NT2/D1 (cell line): ENCODE measurements at regions not wholly inside any gene's neighbourhood (a gene's known extent, or its start where the extent isn't known, plus 50 kb on each side); places are given as distances from the start of the nearest gene placed in this dataset.

Experiments used
- DNase-seq: peaks from one replicate; pipeline ENCODE4 v3.0.0-alpha.2; 2011; ENCODE audit warnings: low read depth, low spot score
- H3K27me3 ChIP-seq: 2 replicates; pipeline ENCODE4 v1.6.0; 2011; ENCODE audit warnings: mild to moderate bottlenecking; ENCODE audit not compliant: insufficient read length, insufficient read depth
- H3K36me3 ChIP-seq: 2 replicates; pipeline ENCODE4 v1.6.1; 2011; ENCODE audit warnings: mild to moderate bottlenecking, low read length, mixed read lengths; ENCODE audit not compliant: insufficient read depth, insufficient read length
- H3K4me1 ChIP-seq: 2 replicates; pipeline ENCODE4 v1.5.1; 2011; ENCODE audit not compliant: insufficient read depth, insufficient read length
- H3K4me3 ChIP-seq: 2 replicates; pipeline ENCODE4 v1.5.1; 2011; ENCODE audit warnings: low read depth; ENCODE audit not compliant: insufficient read length
- H3K9ac ChIP-seq: 2 replicates; pipeline ENCODE4 v1.6.0; 2011; ENCODE audit warnings: low read depth; ENCODE audit not compliant: insufficient read length
- H3K9me3 ChIP-seq: 2 replicates; pipeline ENCODE4 v1.5.1; 2011; ENCODE audit warnings: mild to moderate bottlenecking, low read length; ENCODE audit not compliant: insufficient read depth
- SUZ12 ChIP-seq: IDR thresholded peaks from 2 replicates; pipeline ENCODE4 v1.6.1; 2011; ENCODE audit not compliant: insufficient read length, insufficient read depth; ENCODE audit errors: extremely low read depth
- YY1 ChIP-seq: IDR thresholded peaks from 2 replicates; pipeline ENCODE4 v1.6.1; 2011; ENCODE audit not compliant: insufficient read length, insufficient read depth
- ZNF274 ChIP-seq: IDR thresholded peaks from 2 replicates; pipeline ENCODE4 v1.6.1; 2011; ENCODE audit warnings: mild to moderate bottlenecking, low read depth, low read length

DNA sequence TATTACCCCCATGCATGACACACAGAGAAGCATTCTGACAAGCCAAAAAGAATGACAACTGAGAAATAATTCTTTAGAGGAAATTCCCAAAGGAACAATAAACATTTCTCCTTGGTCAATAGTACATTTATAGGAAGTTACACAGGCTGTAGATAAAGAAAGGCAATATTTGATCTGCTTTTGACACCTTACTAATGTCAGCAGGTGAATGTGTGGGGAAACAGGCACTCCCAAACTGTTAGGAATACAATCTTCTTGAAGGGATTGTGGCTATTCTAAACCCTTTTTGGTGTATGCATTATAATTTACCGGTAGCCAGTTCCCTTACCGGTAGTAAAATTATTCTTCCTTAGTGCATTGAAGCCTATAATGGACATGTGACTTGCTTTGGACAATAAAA lies 116.1 kb upstream of the FTMT start:
- Histone ChIP-seq H3K9me3 (no peaks in the 10 kb centered on the region), H3K27me3 (no peaks in the 10 kb centered on the region), H3K36me3 (no peaks in the 10 kb centered on the region), H3K4me3 (no peak overlapping the region), H3K9ac (no peak overlapping the region), H3K4me1 (no peaks in the 10 kb centered on the region)
- DNase-seq = no peak
- no peak for TF ChIP-seq SUZ12
- TF ChIP-seq ZNF274 = no peak
- TF ChIP-seq YY1 = no peak

DNA sequence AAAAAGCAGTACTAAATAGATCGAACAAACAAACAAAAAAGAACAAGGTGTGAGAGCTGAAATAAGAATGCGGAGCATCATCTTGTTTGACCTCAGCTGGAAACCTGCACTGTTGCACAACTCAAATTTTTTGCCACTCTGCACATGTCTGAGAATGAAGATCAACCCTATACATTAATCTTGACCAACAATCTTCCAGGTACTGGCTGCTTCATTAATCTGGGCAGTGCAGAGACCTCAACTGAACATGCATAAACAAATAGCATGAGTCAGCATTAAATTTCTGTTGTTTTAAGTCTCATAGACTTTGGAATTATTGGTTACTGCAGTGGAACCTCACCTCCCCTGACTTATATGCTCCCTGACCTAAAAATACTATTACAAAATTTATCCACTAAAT lies 114.6 kb upstream of the FTMT start:
- no peaks in the 10 kb centered on the region for H3K4me1 ChIP-seq
- TF ChIP-seq YY1 = no peak
- no peak for TF ChIP-seq ZNF274
- no peak for TF ChIP-seq SUZ12
- no peaks in the 10 kb centered on the region for H3K27me3 ChIP-seq
- H3K4me3 ChIP-seq = no peak overlapping the region
- no peaks in the 10 kb centered on the region for H3K9me3 ChIP-seq
- DNase-seq = no peak
- no peak overlapping the region for H3K9ac ChIP-seq
- no peaks in the 10 kb centered on the region for H3K36me3 ChIP-seq

DNA sequence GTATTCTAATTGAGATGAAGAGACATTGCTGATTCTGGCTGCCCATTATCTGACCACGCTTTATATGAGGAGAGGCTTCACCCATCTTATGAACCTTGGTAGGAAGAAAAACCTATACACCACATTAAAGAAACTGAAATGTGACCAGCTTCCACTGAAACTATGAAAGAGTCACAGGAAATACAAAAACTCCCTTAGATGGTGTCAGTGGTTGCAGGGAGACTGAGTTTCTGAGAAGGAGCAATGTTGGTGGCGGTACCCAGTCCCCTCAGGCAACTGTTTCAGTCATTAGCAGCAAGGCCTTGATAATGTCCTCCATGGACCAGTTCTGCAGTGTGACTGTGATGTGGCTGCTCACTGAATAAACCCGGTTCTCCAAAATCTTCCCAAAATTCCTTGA lies 110.5 kb upstream of the FTMT start:
- no peak for DNase-seq
- TF ChIP-seq ZNF274 = no peak
- Histone ChIP-seq H3K4me3 (no peak overlapping the region), H3K9me3 (no peaks in the 10 kb centered on the region), H3K27me3 (no peaks in the 10 kb centered on the region), H3K4me1 (no peaks in the 10 kb centered on the region), H3K36me3 (no peaks in the 10 kb centered on the region), H3K9ac (no peak overlapping the region)

DNA sequence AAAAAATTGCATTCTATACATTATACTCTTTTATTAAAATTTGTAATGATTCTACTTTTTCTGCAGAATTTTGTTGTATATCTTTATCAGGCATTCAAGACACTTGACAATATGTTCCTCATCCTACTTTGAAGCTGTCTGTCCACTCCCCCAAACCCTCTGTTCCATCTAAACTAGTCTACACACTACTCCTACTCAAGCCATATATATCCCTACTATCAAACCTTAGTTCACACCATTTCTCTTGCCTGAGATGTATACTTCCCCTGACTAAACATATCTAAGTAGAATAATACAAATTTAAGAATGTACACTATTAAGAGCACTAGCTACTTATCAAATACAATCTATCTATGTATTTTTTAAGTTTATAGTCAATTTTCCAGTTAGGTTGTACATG lies 107.1 kb upstream of the FTMT start:
- no peak for DNase-seq
- no peaks in the 10 kb centered on the region for H3K36me3 ChIP-seq
- H3K9ac ChIP-seq = no peak overlapping the region
- H3K4me1 ChIP-seq = no peaks in the 10 kb centered on the region
- H3K27me3 ChIP-seq = no peaks in the 10 kb centered on the region
- H3K4me3 ChIP-seq = no peak overlapping the region
- TF ChIP-seq YY1 = no peak
- TF ChIP-seq ZNF274 = no peak
- no peak for TF ChIP-seq SUZ12
- H3K9me3 ChIP-seq = no peaks in the 10 kb centered on the region

DNA sequence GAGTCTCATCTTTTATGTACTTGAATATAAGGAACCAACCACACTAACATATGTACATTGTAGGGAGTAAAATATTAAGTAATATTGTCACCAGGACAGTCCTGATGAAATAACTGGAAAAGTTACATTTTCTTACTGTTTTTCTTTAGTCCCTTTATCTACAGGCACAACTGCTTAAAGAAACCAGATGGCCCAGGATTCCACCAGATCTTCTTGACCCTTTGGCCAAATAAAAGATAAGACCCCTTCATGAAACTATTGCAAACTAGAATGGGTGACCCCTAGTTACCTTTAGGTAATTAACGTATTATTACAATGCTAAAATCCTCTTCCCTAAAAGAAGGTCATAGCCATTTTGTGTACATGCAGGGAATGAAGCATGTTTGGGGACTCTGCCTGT lies 106.3 kb upstream of the FTMT start:
- no peak for DNase-seq
- TF ChIP-seq SUZ12 = no peak
- no peak for TF ChIP-seq YY1
- TF ChIP-seq ZNF274 = no peak
- Histone ChIP-seq H3K4me3 (no peak overlapping the region), H3K27me3 (no peaks in the 10 kb centered on the region), H3K9me3 (no peaks in the 10 kb centered on the region), H3K9ac (no peak overlapping the region), H3K4me1 (no peaks in the 10 kb centered on the region), H3K36me3 (no peaks in the 10 kb centered on the region)

DNA sequence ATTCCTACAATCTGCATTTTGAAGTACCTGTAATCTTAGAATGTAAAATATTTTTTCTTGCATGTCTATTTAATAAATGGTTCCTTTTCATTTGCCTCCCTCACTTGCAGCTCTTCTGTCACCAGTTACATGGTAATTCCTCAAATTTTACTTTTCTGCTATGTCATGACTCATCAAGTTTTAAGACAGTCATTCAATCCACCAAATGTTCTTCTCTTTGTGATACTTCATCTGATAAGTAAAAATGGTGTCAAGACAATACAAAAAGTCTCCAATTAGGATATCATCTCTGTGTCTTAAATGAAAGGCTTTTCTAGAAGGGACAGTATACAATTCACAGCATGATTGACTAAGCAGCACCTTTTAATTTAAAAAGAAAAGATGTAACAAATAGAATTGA lies 104.9 kb upstream of the FTMT start:
- DNase-seq = no peak
- no peak overlapping the region for H3K4me3 ChIP-seq
- no peaks in the 10 kb centered on the region for H3K27me3 ChIP-seq
- H3K9ac ChIP-seq = no peak overlapping the region
- H3K4me1 ChIP-seq = no peaks in the 10 kb centered on the region
- no peak for TF ChIP-seq YY1
- TF ChIP-seq ZNF274 = no peak
- TF ChIP-seq SUZ12 = no peak
- no peaks in the 10 kb centered on the region for H3K9me3 ChIP-seq
- H3K36me3 ChIP-seq = no peaks in the 10 kb centered on the region

DNA sequence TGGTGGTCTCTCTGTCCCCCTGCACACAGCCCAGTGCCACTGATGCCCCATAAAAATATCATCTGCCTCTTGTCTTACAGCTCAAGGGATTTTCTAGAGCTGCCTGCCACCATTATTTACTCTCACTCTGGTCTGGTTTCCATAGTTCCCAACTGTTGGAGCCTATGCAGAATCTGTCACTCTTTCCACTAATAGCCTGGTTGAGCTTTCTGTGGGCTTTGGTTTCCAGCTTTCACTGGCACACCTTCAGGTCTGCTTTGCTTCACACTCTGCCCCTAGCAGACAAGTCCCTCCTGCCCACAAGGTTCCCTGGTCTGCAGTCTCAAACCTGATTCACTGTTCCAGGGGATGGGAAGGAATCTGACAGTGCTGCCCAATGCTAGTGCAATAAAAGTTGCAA lies 103.0 kb upstream of the FTMT start:
- no peaks in the 10 kb centered on the region for H3K9me3 ChIP-seq
- TF ChIP-seq ZNF274 (no peak), SUZ12 (no peak), YY1 (no peak)
- no peaks in the 10 kb centered on the region for H3K27me3 ChIP-seq
- no peak for DNase-seq
- no peaks in the 10 kb centered on the region for H3K4me1 ChIP-seq
- H3K36me3 ChIP-seq = no peaks in the 10 kb centered on the region
- no peak overlapping the region for H3K4me3 ChIP-seq
- H3K9ac ChIP-seq = no peak overlapping the region

DNA sequence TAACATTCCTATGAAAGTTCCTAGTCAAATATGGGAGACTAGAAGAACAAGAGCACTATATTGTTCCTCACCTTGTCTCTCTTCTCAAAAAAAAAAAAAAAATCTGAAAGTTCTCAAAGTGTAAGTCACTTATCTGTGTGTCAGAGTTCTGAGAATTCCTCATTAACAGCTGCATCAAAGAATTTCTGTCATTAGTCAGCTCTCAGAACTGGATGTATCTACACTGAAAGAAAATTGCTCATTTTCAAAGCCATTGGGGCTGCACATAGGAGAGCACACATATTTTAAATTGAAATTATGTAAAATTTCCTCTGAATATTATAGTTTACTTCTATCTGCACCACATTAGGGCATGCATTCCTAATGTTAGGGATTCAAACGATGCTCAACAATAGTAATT lies 99.5 kb upstream of the FTMT start:
- no peak overlapping the region for H3K4me3 ChIP-seq
- no peak overlapping the region for H3K9ac ChIP-seq
- H3K27me3 ChIP-seq = no peaks in the 10 kb centered on the region
- H3K4me1 ChIP-seq = no peaks in the 10 kb centered on the region
- H3K36me3 ChIP-seq = no peaks in the 10 kb centered on the region
- no peak for DNase-seq
- TF ChIP-seq SUZ12 (no peak), ZNF274 (no peak), YY1 (no peak)
- H3K9me3 ChIP-seq = no peaks in the 10 kb centered on the region
